ENCODE measurements at regions not wholly inside any gene's neighbourhood (a gene's known extent, or its start where the extent isn't known, plus 50 kb on each side); places are given as distances from the start of the nearest gene placed in this dataset.
"Not testable (repeated sequence)": the region's sequence is repeated elsewhere in the genome, so short reads cannot be mapped to it uniquely, and the experiment has no call there.

DNA sequence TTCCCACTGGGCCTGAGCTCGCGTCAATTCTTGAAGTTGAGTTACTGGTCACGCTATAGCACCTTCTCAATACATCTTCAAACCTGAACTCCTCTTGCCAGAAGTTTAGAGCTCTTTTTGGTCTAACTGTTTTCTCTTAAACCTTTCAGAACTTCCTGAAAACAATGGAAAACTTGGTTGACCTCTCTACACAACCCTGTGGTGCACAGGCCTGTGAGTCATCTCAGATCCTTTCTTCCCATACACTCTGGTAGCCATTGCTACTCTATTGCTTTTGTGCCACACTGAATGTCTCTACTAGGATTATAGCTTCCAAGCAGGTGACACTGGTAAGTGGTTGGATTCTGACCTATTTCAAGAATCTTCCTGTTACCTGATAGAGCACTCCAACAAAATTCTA, 321.5 kb upstream of the FSIP2 start:
- no peaks in the 10 kb centered on the region for H3K4me1 Mint-ChIP-seq (ENCODE audit: low read depth)
- DNase-seq (no peak), ATAC-seq (no peak)
- H3K36me3 Mint-ChIP-seq (ENCODE audit: insufficient read depth), result no peaks in the 10 kb centered on the region
- no peaks in the 10 kb centered on the region for H3K27me3 Mint-ChIP-seq (ENCODE audit: low read depth)
- peaks cover 3% of the 10 kb centered on the region for H3K9me3 Mint-ChIP-seq
- H3K4me3 Mint-ChIP-seq, result no peak overlapping the region

DNA sequence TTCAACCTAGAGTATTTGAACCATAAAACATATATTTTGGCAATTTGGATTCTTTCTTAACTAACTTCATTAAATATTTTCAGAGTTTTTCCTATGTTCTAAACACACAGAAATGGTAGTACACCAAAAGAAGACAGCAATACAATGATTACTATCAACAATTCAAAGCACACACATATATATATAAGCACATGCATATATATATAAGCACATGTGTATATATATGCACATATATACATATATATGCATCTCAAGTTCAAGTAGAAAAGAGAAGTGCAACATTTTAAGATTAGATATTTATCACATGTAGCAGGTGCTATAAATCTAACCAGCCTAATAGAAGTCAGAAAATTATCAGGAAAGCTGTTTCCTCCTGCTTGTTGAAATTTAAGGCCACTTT, 320.9 kb upstream of the FSIP2 start:
- no peaks in the 10 kb centered on the region for H3K27me3 Mint-ChIP-seq (ENCODE audit: low read depth)
- H3K36me3 Mint-ChIP-seq (ENCODE audit: insufficient read depth), result no peaks in the 10 kb centered on the region
- peaks cover 3% of the 10 kb centered on the region for H3K9me3 Mint-ChIP-seq
- no peak for ATAC-seq
- no peak overlapping the region for H3K4me3 Mint-ChIP-seq
- no peak for DNase-seq
- no peaks in the 10 kb centered on the region for H3K4me1 Mint-ChIP-seq (ENCODE audit: low read depth)

GRCh38 chr2:185424958-185425629, 313.5 kb upstream of the FSIP2 start:
- peak overlapping the region; percentile 33 for H3K4me3 Mint-ChIP-seq
- peak; percentile 4 for DNase-seq
- H3K27me3 Mint-ChIP-seq (ENCODE audit: low read depth); H3K9me3 Mint-ChIP-seq; ATAC-seq; H3K4me1 Mint-ChIP-seq (ENCODE audit: low read depth); H3K36me3 Mint-ChIP-seq (ENCODE audit: insufficient read depth): not testable (repeated sequence)

DNA sequence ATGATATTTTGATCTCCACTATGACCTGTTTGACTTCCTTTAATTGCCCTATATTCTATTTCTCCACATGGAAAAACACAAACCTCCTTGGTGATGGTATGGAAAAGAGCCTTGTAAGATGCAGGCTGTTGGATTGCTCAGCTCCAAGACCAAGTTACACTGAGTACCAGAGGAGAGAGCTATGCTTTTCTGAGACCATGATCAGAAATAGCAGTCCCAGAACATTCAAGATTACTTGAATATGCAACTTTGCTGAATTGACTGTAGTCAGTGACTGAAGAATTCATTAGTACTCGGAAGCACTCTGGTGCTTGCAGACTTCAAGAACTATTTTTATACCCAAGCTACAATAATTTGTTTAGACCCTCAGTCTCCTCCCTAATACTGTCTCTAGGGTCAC, 310.6 kb upstream of the FSIP2 start:
- Mint-ChIP-seq H3K4me3 (no peak overlapping the region), H3K9me3 (peaks cover 4% of the 10 kb centered on the region), H3K36me3 (ENCODE audit: insufficient read depth) (no peaks in the 10 kb centered on the region), H3K4me1 (ENCODE audit: low read depth) (no peaks in the 10 kb centered on the region), H3K27me3 (ENCODE audit: low read depth) (no peaks in the 10 kb centered on the region)
- ATAC-seq (no peak), DNase-seq (no peak)

DNA sequence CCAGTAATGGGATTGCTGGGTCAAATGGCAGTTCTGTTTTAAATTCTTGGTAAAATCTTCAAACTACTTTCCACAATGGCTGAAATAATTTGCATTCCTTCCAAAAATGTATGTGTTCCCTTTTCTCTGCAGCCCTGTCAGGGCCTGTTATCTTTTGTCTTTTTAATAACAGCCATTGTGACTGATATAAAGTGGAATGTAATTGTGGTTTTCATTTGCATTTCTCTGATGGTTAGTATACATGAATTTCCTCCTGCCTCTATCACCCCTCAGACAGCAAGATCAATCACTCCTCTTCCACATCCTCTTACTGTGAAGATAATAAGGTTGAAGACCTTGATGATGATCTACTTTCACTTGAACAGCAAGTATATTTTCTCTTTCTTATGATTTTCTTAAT, 304.8 kb upstream of the FSIP2 start:
- no peaks in the 10 kb centered on the region for H3K4me1 Mint-ChIP-seq (ENCODE audit: low read depth)
- no peak for DNase-seq
- ATAC-seq, result no peak
- peaks cover 6% of the 10 kb centered on the region for H3K9me3 Mint-ChIP-seq
- H3K4me3 Mint-ChIP-seq, result no peak overlapping the region
- no peaks in the 10 kb centered on the region for H3K27me3 Mint-ChIP-seq (ENCODE audit: low read depth)
- no peaks in the 10 kb centered on the region for H3K36me3 Mint-ChIP-seq (ENCODE audit: insufficient read depth)

DNA sequence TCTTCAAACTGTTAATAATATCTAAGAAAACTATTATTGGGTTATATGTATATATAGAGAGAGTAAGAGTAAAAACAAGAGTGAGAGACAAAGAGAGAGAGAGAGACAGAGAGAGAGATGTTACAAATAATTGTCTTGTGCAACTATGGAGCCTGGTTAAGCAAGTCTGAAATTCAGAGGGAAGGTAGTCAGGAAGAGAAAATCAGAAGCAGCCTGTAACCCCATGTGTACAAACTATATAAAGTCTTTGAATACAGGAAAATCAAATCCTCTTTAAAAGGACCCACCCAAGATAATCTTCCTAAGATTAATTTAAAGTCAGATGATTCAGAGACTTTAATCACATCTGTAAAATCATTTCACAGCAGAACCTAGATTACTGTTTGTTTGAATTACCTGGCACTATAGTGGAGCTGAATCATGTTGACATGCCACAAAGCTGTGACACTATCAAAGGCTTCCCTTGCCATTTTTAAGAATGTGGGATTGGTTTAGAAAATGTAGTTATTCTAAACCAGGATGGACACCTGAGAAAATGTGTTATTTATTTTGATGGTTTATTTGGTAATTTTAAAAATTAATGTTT, 301.7 kb upstream of the FSIP2 start:
- ATAC-seq (no peak), DNase-seq (no peak)
- Mint-ChIP-seq H3K36me3 (ENCODE audit: insufficient read depth) (no peaks in the 10 kb centered on the region), H3K27me3 (ENCODE audit: low read depth) (no peaks in the 10 kb centered on the region), H3K4me3 (no peak overlapping the region), H3K9me3 (peaks cover 6% of the 10 kb centered on the region), H3K4me1 (ENCODE audit: low read depth) (no peaks in the 10 kb centered on the region)

GRCh38 chr2:185441486-185442005, 297.1 kb upstream of the FSIP2 start:
- Mint-ChIP-seq H3K27me3 (ENCODE audit: low read depth) (no peaks in the 10 kb centered on the region), H3K36me3 (ENCODE audit: insufficient read depth) (no peaks in the 10 kb centered on the region), H3K9me3 (no peaks in the 10 kb centered on the region), H3K4me1 (ENCODE audit: low read depth) (no peaks in the 10 kb centered on the region), H3K4me3 (no peak overlapping the region)
- ATAC-seq (no peak), DNase-seq (no peak)

DNA sequence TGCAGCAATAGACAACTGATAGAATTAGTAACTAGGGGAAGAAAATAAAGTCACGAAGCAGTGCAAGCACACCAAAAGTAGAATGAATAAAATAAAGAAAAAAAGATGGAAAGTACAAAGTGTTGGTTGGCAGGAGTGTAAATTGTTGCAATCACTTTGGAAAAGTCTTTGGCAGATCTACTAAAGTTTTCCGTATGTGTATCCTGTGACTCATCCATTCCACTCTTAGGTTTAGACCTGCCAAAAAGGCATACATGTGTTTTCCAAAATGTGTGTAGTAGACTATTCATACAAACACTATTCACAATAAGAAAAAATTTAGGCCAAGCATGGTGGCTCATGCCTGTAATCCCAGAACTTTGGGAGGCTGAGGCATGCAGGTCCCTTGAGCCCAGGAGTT, 282.1 kb upstream of the FSIP2 start:
- Mint-ChIP-seq H3K36me3 (ENCODE audit: insufficient read depth) (no peaks in the 10 kb centered on the region), H3K9me3 (peaks cover 7% of the 10 kb centered on the region), H3K4me3 (no peak overlapping the region), H3K27me3 (ENCODE audit: low read depth) (no peaks in the 10 kb centered on the region), H3K4me1 (ENCODE audit: low read depth) (no peaks in the 10 kb centered on the region)
- DNase-seq (no peak), ATAC-seq (no peak)

- H3K9me3 Mint-ChIP-seq, result no peaks in the 10 kb centered on the region
- no peaks in the 10 kb centered on the region for H3K4me1 Mint-ChIP-seq (ENCODE audit: low read depth)
- H3K36me3 Mint-ChIP-seq (ENCODE audit: insufficient read depth), result no peaks in the 10 kb centered on the region
- DNase-seq (no peak), ATAC-seq (no peak)
- no peaks in the 10 kb centered on the region for H3K27me3 Mint-ChIP-seq (ENCODE audit: low read depth)
- no peak overlapping the region for H3K4me3 Mint-ChIP-seq
Measured at GRCh38 chr2:185463481-185463880, 275.1 kb upstream of the FSIP2 start.

GRCh38 chr2:185466915-185467314, 271.7 kb upstream of the FSIP2 start:
- ATAC-seq (no peak), DNase-seq (no peak)
- H3K4me1 Mint-ChIP-seq (ENCODE audit: low read depth), result no peaks in the 10 kb centered on the region
- no peaks in the 10 kb centered on the region for H3K36me3 Mint-ChIP-seq (ENCODE audit: insufficient read depth)
- no peaks in the 10 kb centered on the region for H3K9me3 Mint-ChIP-seq
- H3K4me3 Mint-ChIP-seq, result no peak overlapping the region
- H3K27me3 Mint-ChIP-seq (ENCODE audit: low read depth), result no peaks in the 10 kb centered on the region

DNA sequence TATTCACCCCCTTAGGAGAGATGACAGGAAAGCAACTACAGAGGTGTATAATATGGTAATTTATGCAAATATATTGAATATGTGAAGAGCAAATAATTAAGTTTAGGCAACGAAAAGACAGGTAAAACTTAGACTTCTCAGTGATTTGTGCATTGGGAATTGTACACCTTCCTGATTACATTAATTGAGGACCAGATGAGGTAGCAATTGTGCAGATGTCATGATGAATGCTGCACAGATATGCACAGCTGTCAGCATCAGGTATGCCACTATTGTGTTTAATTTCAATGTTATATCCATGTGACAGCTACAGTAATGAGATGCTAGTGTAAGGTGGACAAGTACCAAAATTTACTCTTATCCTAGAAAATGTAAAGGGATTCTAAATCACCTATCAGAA, 267.2 kb upstream of the FSIP2 start:
- DNase-seq (no peak), ATAC-seq (no peak)
- Mint-ChIP-seq H3K36me3 (ENCODE audit: insufficient read depth) (no peaks in the 10 kb centered on the region), H3K27me3 (ENCODE audit: low read depth) (no peaks in the 10 kb centered on the region), H3K9me3 (no peaks in the 10 kb centered on the region), H3K4me1 (ENCODE audit: low read depth) (no peaks in the 10 kb centered on the region), H3K4me3 (no peak overlapping the region)

DNA sequence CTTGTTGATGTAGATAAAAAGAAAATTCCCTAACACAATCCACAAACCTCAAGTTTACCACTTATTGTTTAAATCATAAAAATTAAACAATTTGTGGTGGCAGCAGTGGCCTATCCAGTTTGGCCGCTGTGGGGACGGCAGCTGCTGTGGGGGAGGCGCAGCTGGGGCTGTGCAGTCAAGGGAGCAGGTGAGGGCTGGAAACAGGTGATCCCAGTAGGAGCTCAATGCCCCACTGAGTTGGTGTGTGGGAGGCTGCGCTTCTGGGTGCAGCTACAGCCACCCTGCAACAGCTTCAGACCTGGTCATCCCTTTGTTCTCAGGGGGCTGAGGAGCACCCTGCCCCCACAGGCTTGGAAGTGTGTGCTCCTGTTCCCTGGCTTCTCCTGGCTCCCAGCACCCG, 266.0 kb upstream of the FSIP2 start:
- Mint-ChIP-seq H3K9me3 (no peaks in the 10 kb centered on the region), H3K27me3 (ENCODE audit: low read depth) (no peaks in the 10 kb centered on the region), H3K4me3 (no peak overlapping the region), H3K36me3 (ENCODE audit: insufficient read depth) (no peaks in the 10 kb centered on the region), H3K4me1 (ENCODE audit: low read depth) (no peaks in the 10 kb centered on the region)
- no peak for ATAC-seq
- DNase-seq, result no peak

GRCh38 chr2:185473838-185474237, 264.8 kb upstream of the FSIP2 start:
- H3K36me3 Mint-ChIP-seq (ENCODE audit: insufficient read depth), result no peaks in the 10 kb centered on the region
- ATAC-seq, result no peak

GRCh38 chr2:185475914-185476313, 262.7 kb upstream of the FSIP2 start:
- DNase-seq (no peak), ATAC-seq (no peak)
- Mint-ChIP-seq H3K4me3 (no peak overlapping the region), H3K36me3 (ENCODE audit: insufficient read depth) (no peaks in the 10 kb centered on the region), H3K9me3 (no peaks in the 10 kb centered on the region), H3K4me1 (ENCODE audit: low read depth) (no peaks in the 10 kb centered on the region), H3K27me3 (ENCODE audit: low read depth) (no peaks in the 10 kb centered on the region)

More at GRCh38 chr2:185473838-185474237, 264.8 kb upstream of the FSIP2 start:
- DNase-seq, result no peak
- Mint-ChIP-seq H3K4me1 (ENCODE audit: low read depth) (no peaks in the 10 kb centered on the region), H3K9me3 (no peaks in the 10 kb centered on the region), H3K4me3 (no peak overlapping the region), H3K27me3 (ENCODE audit: low read depth) (no peaks in the 10 kb centered on the region)

DNA sequence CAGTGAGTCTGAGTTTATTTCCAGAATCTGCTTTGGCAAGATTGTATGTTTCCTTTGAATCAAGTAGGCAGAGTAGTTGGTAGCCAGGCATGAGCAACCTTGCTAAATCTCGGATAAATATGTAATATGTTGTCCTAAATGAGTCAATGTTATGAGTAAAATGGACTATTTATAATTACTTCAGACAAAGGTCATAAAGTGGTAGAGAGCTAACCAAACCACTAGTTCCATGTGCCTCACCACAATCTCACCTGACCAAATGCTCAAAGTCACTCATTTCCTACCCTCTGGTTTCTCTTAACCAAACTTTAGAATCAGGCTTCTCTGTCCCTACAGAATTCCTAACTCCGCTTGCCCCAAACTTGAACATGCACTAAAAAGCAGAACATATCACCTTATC, 261.2 kb upstream of the FSIP2 start:
- Mint-ChIP-seq H3K27me3 (ENCODE audit: low read depth) (no peaks in the 10 kb centered on the region), H3K4me3 (no peak overlapping the region), H3K4me1 (ENCODE audit: low read depth) (no peaks in the 10 kb centered on the region), H3K9me3 (no peaks in the 10 kb centered on the region), H3K36me3 (ENCODE audit: insufficient read depth) (no peaks in the 10 kb centered on the region)
- DNase-seq (no peak), ATAC-seq (no peak)

Measured in activated T-cell treated with anti-CD3 and anti-CD28 coated beads, Interleukin-2, amount 50 U/mL, for 4 hours (primary cell).